Endothelial cell of umbilical vein (primary cell): ENCODE measurements at regions not wholly inside any gene's neighbourhood (a gene's known extent, or its start where the extent isn't known, plus 50 kb on each side); places are given as distances from the start of the nearest gene placed in this dataset.

ENCODE experiments used
- BruUV-seq: library from RNA; stranded (reverse); fragments of 400-500 nt; replicated peaks from 2 replicates; lab custom pipeline; 2021; lab: Mats Ljungman, UMichigan
- CTCF ChIA-PET: fragments of 300-600, 350-600 bp; sonication (Branson Sonifier 250); formaldehyde crosslinking; loops from one replicate; lab custom pipeline; 2021; ENCODE audit warnings: antibody characterized with exemption, inconsistent platforms; lab: Charles Lee
- POLR2A ChIA-PET: fragments of 300-600, 350-600 bp; sonication (Branson Sonifier 250); formaldehyde crosslinking; loops from one replicate; lab custom pipeline; 2021; ENCODE audit warnings: antibody characterized with exemption, inconsistent platforms; lab: Charles Lee
- DNase-seq: peaks from one replicate; pipeline ENCODE4 v3.0.0-alpha.2; 2011; ENCODE audit warnings: low read depth, low spot score
- FAIRE-seq: peaks from 2 replicates; lab custom pipeline; 2011; peaks lifted over from hg19 to GRCh38; lab: Jason Lieb, UNC
- H2AFZ ChIP-seq: 2 replicates; pipeline ENCODE4 v1.6.0; 2012; ENCODE audit warnings: low read depth, low read length, control low read depth, inconsistent platforms
- H3K27ac ChIP-seq: 2 replicates; pipeline ENCODE4 v1.5.1; 2011; ENCODE audit warnings: low read depth, mild to moderate bottlenecking, control low read depth, low read length, moderate library complexity; ENCODE audit not compliant: insufficient read depth
- H3K27me3 ChIP-seq, 2 experiments: 2 replicates each; pipeline versions ENCODE4 v1.6.0 to v1.6.1; 2011; ENCODE audit warnings: low read length in 2 of 2, mixed read lengths in 1 of 2; ENCODE audit not compliant: control insufficient read depth in 2 of 2, insufficient read depth in 2 of 2
- H3K36me3 ChIP-seq, 2 experiments: 2 replicates in 1 of 2; 3 replicates in 1 of 2; pipeline ENCODE4 v1.5.1; 2011; ENCODE audit warnings: low read length in 2 of 2, mild to moderate bottlenecking in 1 of 2, moderate library complexity in 1 of 2; ENCODE audit not compliant: control insufficient read depth in 2 of 2, insufficient read depth in 2 of 2; ENCODE audit errors: extremely low read depth in 1 of 2
- H3K4me1 ChIP-seq: 3 replicates; pipeline ENCODE4 v1.5.1; 2011; ENCODE audit warnings: mild to moderate bottlenecking, low read length; ENCODE audit not compliant: control insufficient read depth, insufficient read depth; ENCODE audit errors: extremely low read depth
- H3K4me2 ChIP-seq: 2 replicates; pipeline ENCODE4 v1.6.1; 2011; ENCODE audit warnings: low read length, control low read depth, mixed read lengths; ENCODE audit not compliant: insufficient read depth
- H3K4me3 ChIP-seq, 3 experiments: fragments of 200-600 bp in 1 of 3; sonication (generic), shearing (Covaris generic) in 1 of 3; replicated peaks in 1 of 3; 2 replicates each; pipeline ENCODE4 v1.5.1; 2011 to 2016; ENCODE audit warnings: control low read depth in 3 of 3, low read length in 3 of 3, mild to moderate bottlenecking in 2 of 3, inconsistent platforms in 1 of 3, low read depth in 1 of 3, moderate library complexity in 1 of 3; ENCODE audit not compliant: insufficient read depth in 1 of 3
- H3K79me2 ChIP-seq: 2 replicates; pipeline ENCODE4 v1.6.0; 2012; ENCODE audit warnings: low read length, inconsistent platforms; ENCODE audit not compliant: control insufficient read depth, insufficient read depth
- H3K9ac ChIP-seq: replicated peaks from 2 replicates; pipeline ENCODE3; 2011; ENCODE audit warnings: low read length, control low read depth; ENCODE audit not compliant: insufficient read depth; ENCODE audit errors: extremely low read depth
- H3K9me1 ChIP-seq: replicated peaks from 3 replicates; pipeline ENCODE4 v1.6.0; 2011; ENCODE audit warnings: mild to moderate bottlenecking, low read length; ENCODE audit not compliant: control insufficient read depth, insufficient read depth; ENCODE audit errors: extremely low read depth
- H3K9me3 ChIP-seq: replicated peaks from 2 replicates; pipeline ENCODE4 v1.5.1; 2012; ENCODE audit warnings: low read length, inconsistent platforms; ENCODE audit not compliant: control insufficient read depth, insufficient read depth
- H4K20me1 ChIP-seq: replicated peaks from 2 replicates; pipeline ENCODE3; 2011; ENCODE audit warnings: mild to moderate bottlenecking, low read length; ENCODE audit not compliant: control insufficient read depth, insufficient read depth; ENCODE audit errors: extremely low read depth
- CTCF ChIP-seq, 2 donors: IDR thresholded peaks; 1 replicate in 1 of 2; 2 replicates in 1 of 2; pipeline ENCODE4 v1.5.1; 2011; ENCODE audit warnings: low read length in 2 of 2, mild to moderate bottlenecking in 2 of 2, moderate library complexity in 2 of 2, control low read depth in 1 of 2, inconsistent platforms in 1 of 2, low read depth in 1 of 2; ENCODE audit not compliant: insufficient read depth in 1 of 2; ENCODE audit errors: extremely low read depth in 1 of 2
- EZH2 ChIP-seq: IDR thresholded peaks from 2 replicates; pipeline ENCODE4 v1.6.1; 2012; ENCODE audit warnings: borderline replicate concordance, low read depth, mild to moderate bottlenecking, moderate library complexity, low read length, inconsistent platforms; ENCODE audit not compliant: severe bottlenecking
- FOS ChIP-seq: IDR thresholded peaks from 2 replicates; pipeline ENCODE4 v1.6.1; 2011; ENCODE audit warnings: mild to moderate bottlenecking, low read length, moderate library complexity, borderline replicate concordance; ENCODE audit not compliant: insufficient read depth
- GATA2 ChIP-seq: IDR thresholded peaks from 2 replicates; pipeline ENCODE4 v1.7.0; 2011; ENCODE audit warnings: low read depth, mild to moderate bottlenecking, moderate library complexity, mixed read lengths, low read length; ENCODE audit not compliant: insufficient read length, insufficient read depth
- JUN ChIP-seq: IDR thresholded peaks from 2 replicates; pipeline ENCODE4 v1.6.1; 2011; ENCODE audit warnings: borderline replicate concordance, low read depth; ENCODE audit not compliant: insufficient read length, insufficient read depth
- MAX ChIP-seq: IDR thresholded peaks from 2 replicates; pipeline ENCODE4 v1.6.1; 2011; ENCODE audit not compliant: insufficient read depth, insufficient read length
- MYC ChIP-seq: IDR thresholded peaks from one replicate; pipeline ENCODE4 v1.6.1; 2011; ENCODE audit warnings: mild to moderate bottlenecking, low read depth, low read length
- POLR2A ChIP-seq: IDR thresholded peaks from 2 replicates; pipeline ENCODE4 v1.6.1; 2012; ENCODE audit warnings: low read depth, mild to moderate bottlenecking, control low read depth, low read length
- POLR2AphosphoS5 ChIP-seq: IDR thresholded peaks from 2 replicates; pipeline ENCODE4 v1.6.1; 2012; ENCODE audit warnings: low read depth, mild to moderate bottlenecking, control low read depth, low read length, moderate library complexity; ENCODE audit not compliant: insufficient read depth
- dilution Hi-C: fragments of 300-500 bp; cut with MboI; formaldehyde crosslinking; loops from one replicate; pipeline ENCODE4 v1.15.0; 2019; ENCODE audit warnings: low sequenced_read_pairs; ENCODE audit not compliant: extremely low pct_ligation_motif_present
- intact Hi-C: fragments of 100-400 bp; cut with micrococcal nuclease; formaldehyde crosslinking; loops from one replicate; pipeline ENCODE4 v1.10.0; 2022

GRCh38 chr16:73547552-73548403 lies 499.9 kb upstream of the ZFHX3 start:
- H3K9ac ChIP-seq: no peak overlapping the region
- DNase-seq (no peak), FAIRE-seq (no peak)
- dilution Hi-C loops: no loop called here
- ChIA-PET CTCF (interaction anchor here (0.5 kb wide), 1 partner anchor 53 kb away, joined by 3 read pairs; no protein-coding TSS in a partner anchor), POLR2A (no interaction called here)
- TF ChIP-seq EZH2 (no peak), POLR2A (no peak), FOS (no peak), JUN (no peak), MAX (no peak), POLR2AphosphoS5 (no peak), GATA2 (no peak), CTCF (IDR thresholded peaks at IDR 0.05; ENCODE audit: extremely low read depth in 1 of 2, insufficient read depth in 1 of 2, low read depth in 1 of 2, low read length in 2 of 2) (no peak), MYC (no peak)
- intact Hi-C loops: no loop called here
- no peaks in the 10 kb centered on the region for H3K79me2 ChIP-seq
- no peak overlapping the region for H2AFZ ChIP-seq
- no peaks in the 10 kb centered on the region for H3K36me3 ChIP-seq
- no TSS peak for BruUV-seq
- no peaks in the 10 kb centered on the region for H3K4me1 ChIP-seq
- no peak overlapping the region for H3K27ac ChIP-seq
- H3K4me3 ChIP-seq: no peak overlapping the region
- H4K20me1 ChIP-seq: no peaks in the 10 kb centered on the region
- H3K27me3 ChIP-seq: peaks cover 0 to 2% of the 10 kb centered on the region in 2 experiments
- H3K9me3 ChIP-seq: no peaks in the 10 kb centered on the region
- H3K9me1 ChIP-seq: no peaks in the 10 kb centered on the region
- H3K4me2 ChIP-seq: no peak overlapping the region
